IPS DF 4.7 (cell line): ENCODE measurements at regions not wholly inside any gene's neighbourhood (a gene's known extent, or its start where the extent isn't known, plus 50 kb on each side); places are given as distances from the start of the nearest gene placed in this dataset.
"Not testable (repeated sequence)": the region's sequence is repeated elsewhere in the genome, so short reads cannot be mapped to it uniquely, and the experiment has no call there.

Experiments used
- DNase-seq: peaks from one replicate; pipeline ENCODE4 v3.0.0-alpha.2; 2013; ENCODE audit warnings: low spot score; ENCODE audit errors: extremely low read depth

- no peak for DNase-seq
Observed at GRCh38 chr1:198416296-198416695, 124.2 kb downstream of the ATP6V1G3 start.

- no peak for DNase-seq
Observed at GRCh38 chr1:198411240-198411639, 129.2 kb downstream of the ATP6V1G3 start.

- DNase-seq = no peak
Observed at GRCh38 chr1:198408716-198409115, 131.8 kb downstream of the ATP6V1G3 start.

- not testable (repeated sequence) for DNase-seq
Observed at GRCh38 chr1:198404632-198405031, 135.8 kb downstream of the ATP6V1G3 start.

- DNase-seq = no peak
Observed at GRCh38 chr1:198400063-198400462, 140.4 kb downstream of the ATP6V1G3 start.

- no peak for DNase-seq
Observed at GRCh38 chr1:198399452-198399851, 141.0 kb downstream of the ATP6V1G3 start.

- no peak for DNase-seq
Observed at GRCh38 chr1:198397208-198397808, 143.2 kb downstream of the ATP6V1G3 start.

- no peak for DNase-seq
Observed at GRCh38 chr1:198391393-198392020, 149.0 kb downstream of the ATP6V1G3 start.

GRCh38 chr1:198387587-198387986 is 152.9 kb downstream of the ATP6V1G3 start:
- DNase-seq = no peak

- no peak for DNase-seq
Observed at GRCh38 chr1:198380275-198380674, 160.2 kb downstream of the ATP6V1G3 start.

- no peak for DNase-seq
Observed at GRCh38 chr1:198377702-198378101, 162.8 kb downstream of the ATP6V1G3 start.

- DNase-seq = no peak
Observed at GRCh38 chr1:198374288-198374687, 166.2 kb downstream of the ATP6V1G3 start.

GRCh38 chr1:198373376-198373775 is 167.1 kb downstream of the ATP6V1G3 start:
- DNase-seq = no peak
